Ovary (tissue), 3 donors: ENCODE measurements at regions not wholly inside any gene's neighbourhood (a gene's known extent, or its start where the extent isn't known, plus 50 kb on each side); places are given as distances from the start of the nearest gene placed in this dataset.

Source experiments
- CTCF ChIP-seq, 3 donors: fragments of 450-650 bp in 2 of 3; fragments of 200-600 bp in 1 of 3; IDR thresholded peaks; one replicate each; pipeline versions ENCODE4 v1.5.1 to v1.8.0; 2016 to 2022; ENCODE audit warnings: antibody characterized with exemption in 3 of 3, mild to moderate bottlenecking in 1 of 3
- EP300 ChIP-seq: sonication (generic); formaldehyde crosslinking; IDR thresholded peaks from one replicate; pipeline ENCODE4 v1.6.1; 2017; ENCODE audit warnings: antibody characterized with exemption
- POLR2A ChIP-seq: fragments of 450-650 bp; IDR thresholded peaks from one replicate; pipeline ENCODE4 v1.6.1; 2017; ENCODE audit warnings: antibody characterized with exemption, mild to moderate bottlenecking, moderate library complexity
- donor health status: DM: no; HTN: no; CAD: no.

DNA sequence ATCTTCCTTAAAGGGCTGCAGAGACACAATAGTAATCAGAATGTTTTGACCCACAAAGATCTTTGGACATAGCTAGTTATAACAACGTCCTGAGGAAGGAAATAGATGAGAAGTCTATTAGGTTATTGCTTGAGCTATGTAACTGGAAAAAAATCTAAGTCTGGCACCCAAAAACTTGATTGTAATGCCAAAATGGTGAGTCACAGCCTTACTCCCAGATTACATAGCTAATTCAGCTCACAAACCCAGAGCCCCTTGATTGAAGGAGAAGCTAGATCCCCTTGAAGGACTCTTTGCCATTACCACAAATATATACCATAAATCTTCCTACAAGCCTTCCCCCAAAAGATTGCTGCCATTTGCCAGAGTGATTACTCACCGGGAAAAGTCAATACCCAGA lies 341.8 kb upstream of the KIF2A start:
- TF ChIP-seq POLR2A (no peak), CTCF (IDR thresholded peaks at IDR 0.05) (no peak), EP300 (no peak)
